ENCODE measurements at regions not wholly inside any gene's neighbourhood (a gene's known extent, or its start where the extent isn't known, plus 50 kb on each side); places are given as distances from the start of the nearest gene placed in this dataset.

GRCh38 chr18:42271647-42272414 lies 316.8 kb downstream of the PIK3C3 start:
- no peak for DNase-seq

DNA sequence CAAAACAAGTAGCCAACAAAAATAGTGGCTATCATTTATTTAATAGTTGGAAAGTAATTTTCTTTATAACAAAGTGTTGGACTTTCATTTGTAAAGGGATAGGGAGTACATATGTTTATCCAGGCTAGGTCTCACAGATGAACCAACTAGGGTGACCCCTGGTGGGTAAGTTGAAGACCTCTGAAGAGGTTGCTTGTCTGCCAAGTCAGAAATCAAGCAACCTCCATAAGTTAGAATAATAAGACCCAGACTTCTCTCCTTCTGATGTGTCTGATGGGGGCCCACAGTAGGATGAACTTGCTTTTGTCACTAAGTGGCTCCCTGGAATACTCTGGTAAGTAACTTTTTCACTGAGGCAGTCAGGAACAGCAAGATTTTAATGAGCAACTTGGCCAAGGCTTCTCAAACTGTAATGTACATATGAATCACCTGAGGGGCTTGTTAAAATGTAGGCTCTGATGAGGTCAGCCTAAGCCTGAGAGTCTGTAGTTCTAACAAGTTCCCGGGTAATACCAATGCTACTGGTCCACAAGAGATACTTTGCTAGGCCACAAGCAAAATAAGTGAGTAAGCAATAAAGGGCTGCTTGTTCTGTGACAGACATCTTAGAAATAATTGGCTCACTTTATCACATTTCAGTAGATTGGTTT lies 319.6 kb downstream of the PIK3C3 start:
- DNase-seq: no peak

DNA sequence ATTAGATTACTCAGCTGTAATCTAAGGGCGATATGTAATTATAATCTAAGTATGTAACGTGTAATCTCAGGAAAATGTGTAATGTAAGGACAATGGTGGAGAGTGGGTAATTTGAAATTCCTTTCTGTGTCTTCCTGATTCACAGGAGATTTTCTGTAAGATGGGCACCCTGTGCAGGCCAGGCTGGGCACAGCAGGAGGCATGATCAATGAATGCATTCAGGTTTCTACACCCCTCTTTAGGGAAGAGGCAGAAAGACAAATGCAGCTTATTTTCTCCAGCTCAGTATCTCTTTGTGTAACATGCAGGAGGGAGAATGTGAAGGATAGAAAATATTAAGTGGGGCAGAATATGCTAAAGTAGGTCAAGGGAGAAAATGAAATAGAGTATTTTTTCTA lies 320.1 kb downstream of the PIK3C3 start:
- no peak for DNase-seq

GRCh38 chr18:42275949-42276730 lies 321.1 kb downstream of the PIK3C3 start:
- no peak for DNase-seq

- no peak for DNase-seq
Observed at GRCh38 chr18:42281124-42281523, 326.1 kb downstream of the PIK3C3 start.

DNA sequence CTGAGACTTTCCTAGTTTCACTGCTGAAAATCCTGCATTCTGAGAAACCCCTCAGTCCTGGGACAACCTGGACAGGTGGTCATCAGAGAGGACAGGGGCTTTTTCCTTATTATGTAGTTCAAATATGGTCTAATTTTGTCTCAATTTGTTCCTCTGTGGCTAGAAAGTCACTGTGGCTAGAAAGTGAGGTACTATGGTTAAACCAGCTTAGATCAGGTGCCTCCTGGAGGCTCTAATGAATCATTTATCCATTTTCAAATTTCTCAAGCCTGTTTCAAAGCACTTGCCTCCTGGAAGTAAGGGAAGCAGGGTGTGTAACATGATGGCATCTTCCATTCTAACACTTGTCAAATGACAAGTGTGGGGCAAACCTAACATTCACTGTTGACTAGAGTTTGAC lies 326.8 kb downstream of the PIK3C3 start:
- no peak for DNase-seq

- DNase-seq: no peak
Observed at GRCh38 chr18:42287047-42287446, 332.0 kb downstream of the PIK3C3 start.

DNA sequence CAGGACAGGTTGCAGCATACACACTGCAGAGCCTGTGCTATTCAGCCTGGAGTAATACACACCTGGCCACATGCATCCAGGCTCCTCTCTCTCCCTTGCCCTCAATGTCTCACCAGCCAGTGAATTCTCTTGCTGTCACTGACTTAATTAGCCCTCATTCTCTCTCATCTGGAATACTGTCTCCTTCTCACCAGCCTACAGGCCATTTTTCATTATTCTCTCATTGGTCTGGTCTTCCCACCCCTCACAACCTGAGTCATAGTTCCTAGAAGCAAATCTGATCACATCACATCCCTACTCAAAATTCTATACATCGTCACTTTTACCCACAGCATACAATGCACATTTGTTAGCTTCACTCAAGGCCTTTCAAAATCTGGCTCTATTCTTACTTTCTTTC lies 333.1 kb downstream of the PIK3C3 start:
- no peak for DNase-seq

GRCh38 chr18:42289526-42289925 lies 334.5 kb downstream of the PIK3C3 start:
- DNase-seq: no peak

DNA sequence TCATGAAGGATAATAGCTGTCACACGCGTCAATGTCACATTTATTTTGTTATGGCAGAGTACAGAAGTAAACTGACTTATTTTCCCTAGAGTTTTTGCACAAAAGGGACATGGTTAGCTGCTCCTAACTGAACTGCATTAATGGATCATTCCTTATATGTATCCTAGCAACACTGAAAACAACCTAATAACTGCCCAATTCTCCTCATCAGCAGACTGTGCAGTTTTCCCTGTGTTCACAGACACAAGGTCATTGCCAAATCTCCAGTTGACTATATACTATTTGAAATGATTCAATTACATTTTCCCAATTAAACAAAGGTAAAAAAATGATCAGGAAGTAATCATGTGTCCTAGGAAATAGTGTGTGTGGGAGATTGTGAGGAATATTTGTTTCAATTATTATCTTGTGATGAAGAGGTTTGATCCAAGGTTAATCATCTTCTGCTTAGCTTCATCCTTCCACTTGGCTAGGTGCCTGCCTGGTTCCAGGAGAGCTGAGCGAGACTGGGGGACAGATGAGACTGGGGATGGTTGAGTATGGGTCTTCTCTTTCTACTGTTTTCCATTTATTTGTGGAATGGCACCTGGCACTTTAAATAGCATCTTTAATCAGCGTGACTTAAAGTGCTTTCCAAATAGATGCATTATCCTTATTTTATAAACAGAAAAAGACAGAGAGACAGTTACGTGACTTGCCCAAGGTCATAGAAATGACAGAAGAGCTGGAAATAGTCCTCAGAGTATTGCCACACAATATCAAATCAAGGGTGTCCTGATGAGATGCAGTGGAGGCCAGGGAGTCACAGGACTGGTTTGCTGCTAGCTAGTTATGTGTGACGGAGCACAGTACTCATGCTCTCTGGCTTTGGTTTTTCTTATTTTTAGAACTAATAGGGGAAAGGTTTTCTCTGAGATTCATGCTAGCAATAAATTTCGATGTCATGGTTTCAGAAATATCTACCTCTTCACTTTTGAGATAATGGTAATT lies 335.6 kb downstream of the PIK3C3 start:
- DNase-seq: no peak

DNA sequence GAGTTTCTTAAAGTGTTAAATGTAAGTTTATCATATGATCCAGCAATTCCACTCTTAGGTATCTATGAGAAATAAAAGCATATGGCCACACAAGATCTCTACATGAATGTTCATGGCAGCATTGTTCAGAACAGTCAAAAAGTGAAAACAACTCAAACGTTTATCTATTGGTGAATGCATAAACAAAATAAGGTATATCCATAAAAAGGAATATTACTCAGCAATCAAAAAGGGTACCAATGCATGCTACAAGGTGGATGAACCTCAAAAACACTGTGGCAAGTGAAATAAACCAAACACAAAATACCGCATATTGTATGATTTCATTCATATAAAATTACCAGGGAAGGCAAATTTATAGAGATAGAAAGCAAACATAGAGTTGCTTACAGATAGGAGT lies 337.6 kb downstream of the PIK3C3 start:
- no peak for DNase-seq

- no peak for DNase-seq
Observed at GRCh38 chr18:42296192-42296591, 341.2 kb downstream of the PIK3C3 start.

- DNase-seq: no peak
Observed at GRCh38 chr18:42296723-42297122, 341.7 kb downstream of the PIK3C3 start.

- peak; percentile 77 for DNase-seq
Observed at GRCh38 chr18:42298759-42299675, 344.0 kb downstream of the PIK3C3 start.

- no peak for DNase-seq
Observed at GRCh38 chr18:42305869-42306593, 351.0 kb downstream of the PIK3C3 start.

- no peak for DNase-seq
Observed at GRCh38 chr18:42306594-42306980, 351.6 kb downstream of the PIK3C3 start.

- no peak for DNase-seq
Observed at GRCh38 chr18:42310956-42311355, 355.9 kb downstream of the PIK3C3 start.

DNA sequence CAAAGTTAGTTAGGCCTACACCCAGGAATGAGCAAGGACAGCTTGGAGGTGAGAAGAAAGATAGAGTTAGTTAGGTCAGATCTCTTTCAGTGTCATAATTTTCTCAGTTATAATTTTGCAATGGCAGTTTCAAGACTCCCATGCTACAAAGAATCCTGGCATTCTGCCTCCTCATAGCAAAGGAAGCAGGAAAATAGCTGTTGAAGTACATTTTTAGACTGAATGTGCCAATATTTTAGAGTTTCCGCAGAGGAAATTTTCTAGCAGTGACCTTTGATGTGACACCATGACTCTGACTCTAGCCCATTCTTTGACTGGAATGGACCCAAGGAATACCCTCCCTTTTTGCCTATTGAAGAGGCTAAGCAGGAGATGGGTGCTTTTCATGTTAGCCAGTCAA lies 371.7 kb downstream of the PIK3C3 start:
- no peak for DNase-seq

GRCh38 chr18:42328931-42329330 lies 373.9 kb downstream of the PIK3C3 start:
- no peak for DNase-seq

GRCh38 chr18:42330296-42330695 lies 375.3 kb downstream of the PIK3C3 start:
- no peak for DNase-seq

- DNase-seq: no peak
Observed at GRCh38 chr18:42333558-42333957, 378.5 kb downstream of the PIK3C3 start.
